Putamen (tissue), 1 donor: ENCODE measurements at regions not wholly inside any gene's neighbourhood (a gene's known extent, or its start where the extent isn't known, plus 50 kb on each side); places are given as distances from the start of the nearest gene placed in this dataset.
"Not testable (repeated sequence)": the region's sequence is repeated elsewhere in the genome, so short reads cannot be mapped to it uniquely, and the experiment has no call there.

Experiments used
- DNase-seq: peaks from one replicate; pipeline ENCODE4 v3.0.0-alpha.2; 2016; ENCODE audit warnings: low spot score

DNA sequence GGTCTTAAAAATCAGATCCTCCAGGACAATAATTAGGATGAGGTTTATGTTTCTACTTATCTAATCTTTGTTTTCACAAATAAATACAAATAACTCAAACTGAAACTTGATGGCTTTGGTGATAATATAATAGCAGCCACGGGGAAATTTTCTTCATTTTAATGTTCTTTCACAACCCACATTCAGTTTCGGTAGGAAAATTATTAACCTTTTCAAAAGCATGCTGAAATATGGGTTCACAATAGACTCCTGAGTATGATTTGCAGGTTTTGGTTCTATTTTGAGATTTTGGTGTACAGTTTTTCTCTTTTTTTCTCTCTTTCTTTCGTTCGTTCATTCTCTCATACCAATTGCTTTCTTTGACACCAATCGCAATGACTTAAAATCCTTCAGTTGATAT, 233.9 kb upstream of the PLGLB2 start:
- not testable (repeated sequence) for DNase-seq

GRCh38 chr2:87514515-87514914, 233.4 kb upstream of the PLGLB2 start:
- DNase-seq, result not testable (repeated sequence)

GRCh38 chr2:87515226-87515625, 232.7 kb upstream of the PLGLB2 start:
- DNase-seq, result not testable (repeated sequence)

DNA sequence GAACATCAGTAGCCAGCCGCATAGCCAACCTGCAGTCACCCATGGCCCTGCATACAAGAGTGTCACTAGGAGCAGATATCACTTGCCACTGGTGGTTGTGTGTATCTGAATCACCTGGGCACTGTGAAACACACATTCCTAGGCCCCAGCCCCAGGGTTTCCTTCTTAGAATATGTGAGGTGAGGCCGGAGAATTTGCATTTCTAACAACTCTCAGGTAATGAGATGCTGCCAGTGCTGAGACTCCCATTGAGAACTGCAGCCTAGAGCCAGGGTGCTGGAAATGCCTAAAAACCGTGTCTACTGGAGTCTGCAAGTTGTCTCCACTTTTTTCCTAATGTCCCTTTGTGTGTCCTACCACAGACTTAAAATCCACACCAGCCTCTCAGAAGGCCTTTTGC, 232.0 kb upstream of the PLGLB2 start:
- not testable (repeated sequence) for DNase-seq

DNA sequence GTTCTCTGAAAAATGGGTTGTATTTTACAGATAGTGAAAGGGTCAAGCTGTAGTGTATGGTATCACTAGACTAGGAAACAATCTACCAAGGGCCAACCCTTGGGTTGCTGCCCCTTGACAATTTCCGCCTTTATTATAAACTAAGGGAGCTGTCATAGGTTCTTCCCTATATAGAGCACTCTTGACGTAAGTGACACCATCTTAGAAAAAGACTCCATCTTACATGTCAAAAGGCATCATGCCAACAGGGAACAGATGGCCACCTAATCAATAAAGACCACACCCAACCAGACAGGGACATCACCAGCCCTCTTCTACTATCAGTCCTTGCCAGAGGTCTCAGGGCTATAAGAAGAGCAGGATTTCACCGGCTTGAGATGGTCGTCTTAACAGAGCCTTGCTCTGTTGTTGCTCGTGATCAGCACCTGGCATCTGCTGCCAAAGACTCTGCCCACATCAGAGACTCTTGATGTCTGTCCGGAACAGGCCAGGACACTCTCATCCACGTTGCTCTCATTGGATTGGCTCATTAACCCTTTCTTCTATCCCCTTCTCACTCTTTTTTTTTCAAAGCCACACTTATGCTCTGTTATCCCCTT, 231.4 kb upstream of the PLGLB2 start:
- not testable (repeated sequence) for DNase-seq

DNA sequence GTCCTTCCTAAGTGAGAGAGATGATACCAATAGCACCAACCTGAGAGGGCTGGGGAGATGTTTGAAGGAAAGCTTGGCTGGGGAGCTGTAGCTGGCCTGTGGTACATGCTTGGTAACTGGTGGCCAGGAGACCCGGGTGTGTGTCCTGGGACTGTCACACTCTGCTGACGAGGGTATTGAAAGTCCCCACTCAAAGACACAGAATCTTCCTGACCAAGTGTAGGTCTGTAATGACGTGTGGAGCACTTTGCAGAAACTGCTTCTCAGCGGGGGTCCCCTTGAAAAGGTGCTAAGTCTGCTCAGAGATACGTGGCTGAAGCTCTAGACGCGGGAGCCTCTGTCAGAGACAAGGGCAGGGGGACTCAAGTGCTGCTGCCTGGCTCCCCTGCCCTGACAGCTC, 230.4 kb upstream of the PLGLB2 start:
- DNase-seq, result not testable (repeated sequence)

- not testable (repeated sequence) for DNase-seq
Observed at GRCh38 chr2:87518066-87518465, 229.8 kb upstream of the PLGLB2 start.

- DNase-seq, result not testable (repeated sequence)
Observed at GRCh38 chr2:87518547-87518946, 229.3 kb upstream of the PLGLB2 start.

GRCh38 chr2:87519158-87520011, 228.5 kb upstream of the PLGLB2 start:
- DNase-seq, result not testable (repeated sequence)

DNA sequence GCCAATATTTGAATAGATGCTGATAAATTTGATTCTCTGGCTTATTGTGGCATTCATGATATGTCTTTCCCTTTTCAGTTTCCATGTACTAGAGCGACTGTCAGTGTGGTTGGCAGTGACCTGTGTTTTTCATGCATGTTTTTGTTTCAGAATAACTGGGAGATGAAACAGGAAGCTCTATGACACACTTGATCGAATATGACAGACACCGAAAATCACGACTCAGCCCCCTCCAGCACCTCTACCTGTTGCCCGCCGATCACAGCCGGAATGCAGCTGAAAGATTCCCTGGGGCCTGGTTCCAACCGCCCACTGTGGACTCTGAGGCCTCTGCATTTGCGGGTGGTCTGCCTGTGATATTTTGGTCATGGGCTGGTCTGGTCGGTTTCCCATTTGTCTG, 226.8 kb upstream of the PLGLB2 start:
- not testable (repeated sequence) for DNase-seq

GRCh38 chr2:87521489-87521888, 226.4 kb upstream of the PLGLB2 start:
- not testable (repeated sequence) for DNase-seq

DNA sequence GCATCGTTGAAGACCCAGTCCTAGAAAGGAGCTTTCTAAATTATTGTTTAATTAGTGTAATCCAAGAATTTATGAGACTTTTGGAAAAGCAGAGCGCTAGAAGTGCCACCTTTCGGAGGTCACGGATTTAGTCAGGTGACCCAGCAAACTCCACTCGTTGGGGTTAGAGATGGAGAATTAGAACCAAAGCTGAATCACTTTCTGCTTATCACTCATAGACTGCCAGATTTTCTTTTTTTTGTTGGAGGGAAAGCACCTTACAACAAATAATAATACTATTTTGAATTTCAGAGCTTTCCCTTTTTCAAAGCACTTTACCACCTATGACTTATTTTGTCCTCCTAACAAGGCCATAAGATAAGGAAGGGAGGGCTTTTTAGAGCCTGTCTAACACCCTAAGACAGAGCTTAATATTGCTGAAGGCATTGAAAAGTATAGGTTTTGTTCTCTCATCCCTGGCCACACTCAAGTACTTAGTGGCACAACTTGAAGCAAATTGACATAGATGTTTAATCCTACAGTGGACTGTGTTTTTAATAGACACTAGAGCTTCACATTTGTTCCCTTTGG, 223.2 kb upstream of the PLGLB2 start:
- not testable (repeated sequence) for DNase-seq

GRCh38 chr2:87525497-87525991, 222.3 kb upstream of the PLGLB2 start:
- DNase-seq, result not testable (repeated sequence)

DNA sequence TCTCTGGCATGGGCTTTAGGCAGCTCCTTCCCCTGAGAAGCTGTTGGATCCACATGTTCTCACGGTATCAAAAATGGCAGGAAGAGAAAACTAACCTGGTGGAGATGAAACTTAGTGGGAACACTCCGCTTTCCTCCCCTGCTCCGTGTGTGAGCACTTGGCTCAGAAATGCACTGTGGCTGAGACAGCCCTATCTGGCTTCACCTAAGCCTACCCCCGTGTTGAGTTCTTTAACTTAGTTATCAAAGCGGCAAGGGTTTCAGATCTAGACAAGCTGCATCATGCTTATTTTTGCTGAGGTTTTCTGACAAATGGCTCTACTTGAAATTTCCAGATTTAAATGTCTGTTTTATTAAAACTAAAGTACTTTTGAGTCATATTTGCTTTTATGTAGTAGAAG, 221.6 kb upstream of the PLGLB2 start:
- DNase-seq, result not testable (repeated sequence)

GRCh38 chr2:87531968-87532715, 215.7 kb upstream of the PLGLB2 start:
- not testable (repeated sequence) for DNase-seq

- DNase-seq, result not testable (repeated sequence)
Observed at GRCh38 chr2:87533390-87534272, 214.3 kb upstream of the PLGLB2 start.

GRCh38 chr2:87534273-87534889, 213.5 kb upstream of the PLGLB2 start:
- DNase-seq, result not testable (repeated sequence)

- not testable (repeated sequence) for DNase-seq
Observed at GRCh38 chr2:87536427-87536826, 211.5 kb upstream of the PLGLB2 start.

DNA sequence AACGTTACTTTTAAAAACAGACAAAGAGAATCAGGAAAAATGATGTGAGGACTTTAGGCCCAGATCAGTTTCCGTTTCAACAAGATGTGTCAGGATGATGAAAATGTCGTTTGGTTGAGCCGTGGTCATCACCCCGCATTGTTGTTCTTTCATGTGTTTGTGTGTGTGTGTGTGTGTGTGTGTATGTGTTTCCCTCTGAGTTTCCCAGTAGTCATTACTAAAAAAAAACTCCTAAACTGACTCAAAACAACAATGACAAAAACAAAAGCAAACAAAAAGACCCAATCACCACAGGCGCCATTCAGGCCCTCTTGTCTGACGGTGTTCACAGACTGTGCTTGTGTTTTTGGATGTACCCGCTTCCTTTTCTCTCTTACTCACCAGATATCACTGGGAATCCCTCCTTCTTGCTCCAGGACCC, 210.6 kb upstream of the PLGLB2 start:
- DNase-seq, result not testable (repeated sequence)

DNA sequence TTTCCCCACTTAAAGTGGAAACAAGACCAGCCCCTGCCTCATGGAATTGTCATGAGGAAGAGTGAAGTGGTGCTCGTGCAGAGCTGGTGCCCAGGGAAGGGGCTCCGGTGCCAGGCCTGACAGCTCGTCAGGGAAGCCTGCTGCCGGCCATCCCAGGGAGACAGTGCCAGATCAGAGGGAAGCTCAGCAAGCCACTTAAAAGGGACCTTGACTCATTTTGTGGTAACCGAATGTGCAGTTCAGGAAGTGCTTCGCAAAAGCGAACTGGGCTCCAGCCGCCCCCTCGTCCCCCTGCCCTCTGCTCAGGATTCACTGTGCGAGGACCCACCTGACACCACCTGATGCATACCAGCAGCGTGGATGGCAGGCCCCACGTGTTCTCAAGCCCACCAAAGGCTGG, 209.6 kb upstream of the PLGLB2 start:
- not testable (repeated sequence) for DNase-seq
